ENCODE measurements at regions not wholly inside any gene's neighbourhood (a gene's known extent, or its start where the extent isn't known, plus 50 kb on each side); places are given as distances from the start of the nearest gene placed in this dataset.

DNA sequence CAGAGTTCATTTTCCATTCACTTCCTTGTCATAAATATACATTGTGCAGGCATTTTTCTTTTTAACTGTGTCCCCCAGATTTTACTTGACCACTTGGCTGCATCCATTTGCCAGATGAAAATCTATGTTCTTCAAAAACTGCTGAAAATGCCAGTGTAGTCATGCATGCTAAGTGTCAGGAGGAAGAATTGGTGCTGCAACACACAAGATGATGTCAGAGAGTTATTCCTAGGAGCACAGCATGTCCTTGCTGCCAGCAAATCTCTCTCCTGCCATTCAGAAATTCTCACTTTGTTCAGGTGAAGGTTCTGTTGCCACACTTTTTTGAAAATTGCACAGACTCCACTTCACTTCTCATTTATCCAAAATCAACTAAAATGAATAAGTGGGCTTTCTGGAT is 106.4 kb upstream of the MAGI3 start:
- H3K27ac ChIP-seq (ENCODE audit: low read depth in 1 of 2, low read length in 2 of 2), result no peak overlapping the region
- TF ChIP-seq, protein P1, sequence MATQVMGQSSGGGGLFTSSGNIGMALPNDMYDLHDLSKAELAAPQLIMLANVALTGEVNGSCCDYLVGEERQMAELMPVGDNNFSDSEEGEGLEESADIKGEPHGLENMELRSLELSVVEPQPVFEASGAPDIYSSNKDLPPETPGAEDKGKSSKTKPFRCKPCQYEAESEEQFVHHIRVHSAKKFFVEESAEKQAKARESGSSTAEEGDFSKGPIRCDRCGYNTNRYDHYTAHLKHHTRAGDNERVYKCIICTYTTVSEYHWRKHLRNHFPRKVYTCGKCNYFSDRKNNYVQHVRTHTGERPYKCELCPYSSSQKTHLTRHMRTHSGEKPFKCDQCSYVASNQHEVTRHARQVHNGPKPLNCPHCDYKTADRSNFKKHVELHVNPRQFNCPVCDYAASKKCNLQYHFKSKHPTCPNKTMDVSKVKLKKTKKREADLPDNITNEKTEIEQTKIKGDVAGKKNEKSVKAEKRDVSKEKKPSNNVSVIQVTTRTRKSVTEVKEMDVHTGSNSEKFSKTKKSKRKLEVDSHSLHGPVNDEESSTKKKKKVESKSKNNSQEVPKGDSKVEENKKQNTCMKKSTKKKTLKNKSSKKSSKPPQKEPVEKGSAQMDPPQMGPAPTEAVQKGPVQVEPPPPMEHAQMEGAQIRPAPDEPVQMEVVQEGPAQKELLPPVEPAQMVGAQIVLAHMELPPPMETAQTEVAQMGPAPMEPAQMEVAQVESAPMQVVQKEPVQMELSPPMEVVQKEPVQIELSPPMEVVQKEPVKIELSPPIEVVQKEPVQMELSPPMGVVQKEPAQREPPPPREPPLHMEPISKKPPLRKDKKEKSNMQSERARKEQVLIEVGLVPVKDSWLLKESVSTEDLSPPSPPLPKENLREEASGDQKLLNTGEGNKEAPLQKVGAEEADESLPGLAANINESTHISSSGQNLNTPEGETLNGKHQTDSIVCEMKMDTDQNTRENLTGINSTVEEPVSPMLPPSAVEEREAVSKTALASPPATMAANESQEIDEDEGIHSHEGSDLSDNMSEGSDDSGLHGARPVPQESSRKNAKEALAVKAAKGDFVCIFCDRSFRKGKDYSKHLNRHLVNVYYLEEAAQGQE (IDR thresholded peaks at IDR 0.05), result no peak
- no peak for TF ChIP-seq FOXA1 (IDR thresholded peaks at IDR 0.05)
- TF ChIP-seq NR2F2 (IDR thresholded peaks at IDR 0.05), result no peak
- no peak for TF ChIP-seq TAF1 (conservative IDR thresholded peaks at IDR 0.05)
- TF ChIP-seq RXRA (IDR thresholded peaks at IDR 0.05), result no peak
- TF ChIP-seq FOXA2 (IDR thresholded peaks at IDR 0.05), result no peak
- TF ChIP-seq, protein P2, sequence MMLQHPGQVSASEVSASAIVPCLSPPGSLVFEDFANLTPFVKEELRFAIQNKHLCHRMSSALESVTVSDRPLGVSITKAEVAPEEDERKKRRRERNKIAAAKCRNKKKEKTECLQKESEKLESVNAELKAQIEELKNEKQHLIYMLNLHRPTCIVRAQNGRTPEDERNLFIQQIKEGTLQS (IDR thresholded peaks at IDR 0.05), result no peak
- TF ChIP-seq, protein P3, sequence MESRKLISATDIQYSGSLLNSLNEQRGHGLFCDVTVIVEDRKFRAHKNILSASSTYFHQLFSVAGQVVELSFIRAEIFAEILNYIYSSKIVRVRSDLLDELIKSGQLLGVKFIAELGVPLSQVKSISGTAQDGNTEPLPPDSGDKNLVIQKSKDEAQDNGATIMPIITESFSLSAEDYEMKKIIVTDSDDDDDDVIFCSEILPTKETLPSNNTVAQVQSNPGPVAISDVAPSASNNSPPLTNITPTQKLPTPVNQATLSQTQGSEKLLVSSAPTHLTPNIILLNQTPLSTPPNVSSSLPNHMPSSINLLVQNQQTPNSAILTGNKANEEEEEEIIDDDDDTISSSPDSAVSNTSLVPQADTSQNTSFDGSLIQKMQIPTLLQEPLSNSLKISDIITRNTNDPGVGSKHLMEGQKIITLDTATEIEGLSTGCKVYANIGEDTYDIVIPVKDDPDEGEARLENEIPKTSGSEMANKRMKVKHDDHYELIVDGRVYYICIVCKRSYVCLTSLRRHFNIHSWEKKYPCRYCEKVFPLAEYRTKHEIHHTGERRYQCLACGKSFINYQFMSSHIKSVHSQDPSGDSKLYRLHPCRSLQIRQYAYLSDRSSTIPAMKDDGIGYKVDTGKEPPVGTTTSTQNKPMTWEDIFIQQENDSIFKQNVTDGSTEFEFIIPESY (IDR thresholded peaks at IDR 0.05), result no peak
- no peak for TF ChIP-seq HNF4A (conservative IDR thresholded peaks at IDR 0.05)
- DNase-seq (ENCODE audit: low spot score), result no peak

DNA sequence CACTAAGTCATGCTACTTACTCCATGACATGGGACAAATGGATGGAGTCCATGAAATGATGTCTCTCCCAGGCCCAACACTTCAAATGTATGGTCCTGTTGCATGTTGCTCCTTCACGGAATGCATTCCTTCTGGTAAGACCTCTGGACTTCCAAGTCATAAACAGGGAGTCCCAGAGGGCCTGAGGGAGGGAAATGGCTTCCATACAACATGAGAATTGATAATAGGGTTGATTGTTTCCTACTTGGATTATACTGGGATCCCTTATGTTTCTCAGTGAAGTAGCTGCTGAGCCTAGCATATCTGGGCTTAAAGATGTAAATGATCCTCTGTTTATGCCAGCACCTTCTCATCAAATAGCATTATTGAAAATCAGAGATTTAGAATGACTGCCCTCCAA is 104.2 kb upstream of the MAGI3 start:
- Histone ChIP-seq H3K4me1 (ENCODE audit: control insufficient read depth in 4 of 4, insufficient read depth in 4 of 4, low read length in 3 of 4) (no peaks in the 10 kb centered on the region), H3K4me3 (ENCODE audit: low read depth in 1 of 3, low read length in 3 of 3) (no peak overlapping the region), H3K9ac (ENCODE audit: low read depth in 1 of 2, low read length in 2 of 2) (no peak overlapping the region), H3K27ac (ENCODE audit: low read depth in 1 of 2, low read length in 2 of 2) (no peak overlapping the region), H3K27me3 (ENCODE audit: control insufficient read depth in 4 of 4, insufficient read depth in 4 of 4, low read length in 3 of 4) (no peaks in the 10 kb centered on the region), H3K36me3 (ENCODE audit: control insufficient read depth in 4 of 4, insufficient read depth in 3 of 4, low read depth in 1 of 4, low read length in 3 of 4) (no peaks in the 10 kb centered on the region), H3K9me3 (ENCODE audit: control insufficient read depth in 4 of 4, low read length in 3 of 4) (no peaks in the 10 kb centered on the region)
- TF ChIP-seq, protein P1 (IDR thresholded peaks at IDR 0.05), result no peak
- TF ChIP-seq, protein P4, sequence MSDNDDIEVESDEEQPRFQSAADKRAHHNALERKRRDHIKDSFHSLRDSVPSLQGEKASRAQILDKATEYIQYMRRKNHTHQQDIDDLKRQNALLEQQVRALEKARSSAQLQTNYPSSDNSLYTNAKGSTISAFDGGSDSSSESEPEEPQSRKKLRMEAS (IDR thresholded peaks at IDR 0.05), result no peak
- TF ChIP-seq NR2F2 (IDR thresholded peaks at IDR 0.05) (no peak), EGR1 (IDR thresholded peaks at IDR 0.05; ENCODE audit: low read depth in 2 of 2) (no peak), YY1 (IDR thresholded peaks at IDR 0.05) (no peak), JUND (IDR thresholded peaks at IDR 0.05) (no peak), RXRA (IDR thresholded peaks at IDR 0.05) (no peak), FOXA2 (IDR thresholded peaks at IDR 0.05) (no peak), RAD21 (IDR thresholded peaks at IDR 0.05) (no peak), SP1 (IDR thresholded peaks at IDR 0.05) (no peak), FOXA1 (IDR thresholded peaks at IDR 0.05) (no peak), GABPA (IDR thresholded peaks at IDR 0.05 in 1 of 2, conservative IDR thresholded peaks at IDR 0.05 in 1 of 2) (no peak), HNF4G (IDR thresholded peaks at IDR 0.05) (no peak), TAF1 (conservative IDR thresholded peaks at IDR 0.05) (no peak), HNF4A (conservative IDR thresholded peaks at IDR 0.05) (no peak)
- TF ChIP-seq, protein P5, sequence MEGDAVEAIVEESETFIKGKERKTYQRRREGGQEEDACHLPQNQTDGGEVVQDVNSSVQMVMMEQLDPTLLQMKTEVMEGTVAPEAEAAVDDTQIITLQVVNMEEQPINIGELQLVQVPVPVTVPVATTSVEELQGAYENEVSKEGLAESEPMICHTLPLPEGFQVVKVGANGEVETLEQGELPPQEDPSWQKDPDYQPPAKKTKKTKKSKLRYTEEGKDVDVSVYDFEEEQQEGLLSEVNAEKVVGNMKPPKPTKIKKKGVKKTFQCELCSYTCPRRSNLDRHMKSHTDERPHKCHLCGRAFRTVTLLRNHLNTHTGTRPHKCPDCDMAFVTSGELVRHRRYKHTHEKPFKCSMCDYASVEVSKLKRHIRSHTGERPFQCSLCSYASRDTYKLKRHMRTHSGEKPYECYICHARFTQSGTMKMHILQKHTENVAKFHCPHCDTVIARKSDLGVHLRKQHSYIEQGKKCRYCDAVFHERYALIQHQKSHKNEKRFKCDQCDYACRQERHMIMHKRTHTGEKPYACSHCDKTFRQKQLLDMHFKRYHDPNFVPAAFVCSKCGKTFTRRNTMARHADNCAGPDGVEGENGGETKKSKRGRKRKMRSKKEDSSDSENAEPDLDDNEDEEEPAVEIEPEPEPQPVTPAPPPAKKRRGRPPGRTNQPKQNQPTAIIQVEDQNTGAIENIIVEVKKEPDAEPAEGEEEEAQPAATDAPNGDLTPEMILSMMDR (IDR thresholded peaks at IDR 0.05; ENCODE audit: low read depth, low read length, missing input control), result no peak
- TF ChIP-seq, protein P2 (IDR thresholded peaks at IDR 0.05), result no peak
- TF ChIP-seq, protein P3 (IDR thresholded peaks at IDR 0.05), result no peak
- WGBS, result 94% methylated on average over 1 of the region's 1 CpG
- DNase-seq (ENCODE audit: low spot score), result no peak

More for the DNA sequence above, 106.4 kb upstream of the MAGI3 start:
- H3K27me3 ChIP-seq (ENCODE audit: control insufficient read depth in 4 of 4, insufficient read depth in 4 of 4, low read length in 3 of 4), result no peaks in the 10 kb centered on the region
- H3K4me1 ChIP-seq (ENCODE audit: control insufficient read depth in 4 of 4, insufficient read depth in 4 of 4, low read length in 3 of 4), result no peaks in the 10 kb centered on the region
- H3K4me3 ChIP-seq (ENCODE audit: low read depth in 1 of 3, low read length in 3 of 3), result no peak overlapping the region
- no peaks in the 10 kb centered on the region for H3K9me3 ChIP-seq (ENCODE audit: control insufficient read depth in 4 of 4, low read length in 3 of 4)
- H3K9ac ChIP-seq (ENCODE audit: low read depth in 1 of 2, low read length in 2 of 2), result no peak overlapping the region
- no peaks in the 10 kb centered on the region for H3K36me3 ChIP-seq (ENCODE audit: control insufficient read depth in 4 of 4, insufficient read depth in 3 of 4, low read depth in 1 of 4, low read length in 3 of 4)
